HG03095 (cell line): ENCODE measurements at regions not wholly inside any gene's neighbourhood (a gene's known extent, or its start where the extent isn't known, plus 50 kb on each side); places are given as distances from the start of the nearest gene placed in this dataset.
A peak's percentile ranks its signal among the peaks of the same experiment; 100 is the strongest.

Source experiments
- ATAC-seq: cut with Tn5 transposase; IDR thresholded peaks from one replicate; pipeline ENCODE4 v1.9.1; 2021; ENCODE audit warnings: moderate library complexity; ENCODE audit not compliant: unreplicated experiment

GRCh38 chr3:110711130-110711832, 360.3 kb upstream of the NECTIN3 start:
- ATAC-seq: no peak

GRCh38 chr3:110711851-110712516, 359.6 kb upstream of the NECTIN3 start:
- no peak for ATAC-seq

- no peak for ATAC-seq
Measured at GRCh38 chr3:110727056-110727455, 344.6 kb upstream of the NECTIN3 start.

GRCh38 chr3:110731148-110731547, 340.5 kb upstream of the NECTIN3 start:
- no peak for ATAC-seq

GRCh38 chr3:110732420-110732819, 339.2 kb upstream of the NECTIN3 start:
- no peak for ATAC-seq

- no peak for ATAC-seq
Measured at GRCh38 chr3:110733045-110733444, 338.6 kb upstream of the NECTIN3 start.

GRCh38 chr3:110734524-110734923, 337.1 kb upstream of the NECTIN3 start:
- no peak for ATAC-seq

- ATAC-seq: peak; percentile 81
Measured at GRCh38 chr3:110736332-110736731, 335.3 kb upstream of the NECTIN3 start.

GRCh38 chr3:110738531-110738930, 333.1 kb upstream of the NECTIN3 start:
- no peak for ATAC-seq

- no peak for ATAC-seq
Measured at GRCh38 chr3:110741891-110742290, 329.7 kb upstream of the NECTIN3 start.

- ATAC-seq: no peak
Measured at GRCh38 chr3:110743202-110743601, 328.4 kb upstream of the NECTIN3 start.

GRCh38 chr3:110743984-110744383, 327.6 kb upstream of the NECTIN3 start:
- ATAC-seq: no peak

GRCh38 chr3:110744723-110745122, 326.9 kb upstream of the NECTIN3 start:
- ATAC-seq: no peak

GRCh38 chr3:110749006-110749405, 322.6 kb upstream of the NECTIN3 start:
- ATAC-seq: no peak

GRCh38 chr3:110750201-110750600, 321.4 kb upstream of the NECTIN3 start:
- no peak for ATAC-seq

- ATAC-seq: no peak
Measured at GRCh38 chr3:110752307-110752706, 319.3 kb upstream of the NECTIN3 start.

- no peak for ATAC-seq
Measured at GRCh38 chr3:110753516-110753915, 318.1 kb upstream of the NECTIN3 start.

- no peak for ATAC-seq
Measured at GRCh38 chr3:110754212-110754916, 317.3 kb upstream of the NECTIN3 start.

GRCh38 chr3:110755345-110755744, 316.3 kb upstream of the NECTIN3 start:
- no peak for ATAC-seq

- ATAC-seq: no peak
Measured at GRCh38 chr3:110756705-110757104, 314.9 kb upstream of the NECTIN3 start.

- no peak for ATAC-seq
Measured at GRCh38 chr3:110758208-110758607, 313.4 kb upstream of the NECTIN3 start.

- no peak for ATAC-seq
Measured at GRCh38 chr3:110767156-110767555, 304.5 kb upstream of the NECTIN3 start.
